ENCODE measurements at regions not wholly inside any gene's neighbourhood (a gene's known extent, or its start where the extent isn't known, plus 50 kb on each side); places are given as distances from the start of the nearest gene placed in this dataset.

- no peak for DNase-seq
Observed at GRCh38 chr4:138851391-138852335, 163.9 kb upstream of the NOCT start.

DNA sequence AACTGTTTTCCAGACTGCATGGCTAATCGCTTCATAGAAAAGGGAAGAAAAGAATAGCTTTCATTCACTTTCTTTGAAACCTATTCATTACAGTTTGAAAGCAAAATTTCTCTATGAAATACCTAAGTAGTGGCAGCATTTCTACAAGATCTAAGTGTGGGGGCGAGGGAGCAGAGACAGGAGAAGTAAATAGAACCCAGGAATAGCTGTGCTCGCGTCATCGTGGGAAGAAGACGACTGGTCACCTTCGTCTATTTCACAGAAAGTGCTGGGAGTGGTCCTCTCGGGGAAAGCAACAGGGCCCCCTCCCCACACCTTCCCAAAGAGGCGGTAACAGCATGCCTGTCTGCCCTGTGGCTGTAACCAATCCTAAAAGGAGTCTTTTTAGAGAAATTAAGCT is 169.9 kb upstream of the NOCT start:
- no peak for DNase-seq

GRCh38 chr4:138845054-138845453 is 170.5 kb upstream of the NOCT start:
- DNase-seq, result no peak

GRCh38 chr4:138843616-138844015 is 172.0 kb upstream of the NOCT start:
- DNase-seq, result no peak

GRCh38 chr4:138841343-138841742 is 174.2 kb upstream of the NOCT start:
- no peak for DNase-seq

DNA sequence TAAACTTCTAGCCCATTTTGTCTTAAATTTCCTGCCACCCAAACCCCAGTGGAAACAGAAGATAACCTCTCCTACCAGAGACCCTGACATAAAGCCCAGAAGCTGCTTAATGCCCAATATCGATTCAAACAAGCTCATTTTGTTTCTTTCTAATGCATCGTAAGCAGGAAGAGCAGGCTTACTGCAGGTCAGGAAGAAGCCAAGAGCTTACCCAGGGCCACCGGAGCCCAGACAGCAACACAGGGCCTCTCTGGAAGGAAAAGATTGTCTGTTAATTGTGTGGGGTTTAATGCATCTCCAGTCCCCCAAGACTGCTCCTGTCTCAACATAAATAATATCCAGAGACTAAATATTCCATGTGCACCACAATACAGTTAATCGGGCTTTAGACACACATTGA is 177.3 kb upstream of the NOCT start:
- no peak for DNase-seq

DNA sequence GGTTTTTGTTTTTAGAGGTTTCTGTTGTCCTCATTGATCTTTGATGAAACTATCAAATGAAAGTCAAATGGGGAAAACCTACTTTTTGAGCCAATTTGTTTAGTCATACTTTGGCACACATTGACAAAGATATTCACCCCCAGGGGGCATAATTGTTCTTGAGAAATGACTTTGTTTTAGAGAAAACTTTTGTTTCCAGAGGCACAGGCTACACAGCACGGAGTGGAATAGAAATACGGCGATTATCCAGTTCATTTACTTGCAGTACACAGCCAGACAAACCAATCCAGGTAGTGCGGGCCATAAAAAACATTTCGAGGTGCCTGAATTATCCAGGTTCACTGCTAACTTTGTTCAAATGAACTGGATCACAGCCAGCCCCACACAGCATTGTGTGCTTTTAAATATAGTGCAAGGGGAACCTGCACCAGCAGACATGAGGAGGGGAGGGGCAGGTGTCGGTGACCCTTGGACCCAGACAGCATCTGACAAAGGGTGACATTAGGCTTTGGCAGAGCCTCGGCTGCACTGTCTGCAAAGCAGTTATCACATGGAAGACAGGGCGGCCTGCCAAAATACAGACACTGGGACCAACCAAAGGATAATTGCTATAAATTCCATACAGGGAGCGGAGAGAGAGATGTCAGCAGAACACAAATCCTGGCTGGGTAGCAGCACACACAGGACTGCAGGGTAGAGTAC is 179.6 kb upstream of the NOCT start:
- no peak for DNase-seq

- DNase-seq, result no peak
Observed at GRCh38 chr4:138833974-138834373, 181.6 kb upstream of the NOCT start.

- no peak for DNase-seq
Observed at GRCh38 chr4:138832563-138832962, 183.0 kb upstream of the NOCT start.

DNA sequence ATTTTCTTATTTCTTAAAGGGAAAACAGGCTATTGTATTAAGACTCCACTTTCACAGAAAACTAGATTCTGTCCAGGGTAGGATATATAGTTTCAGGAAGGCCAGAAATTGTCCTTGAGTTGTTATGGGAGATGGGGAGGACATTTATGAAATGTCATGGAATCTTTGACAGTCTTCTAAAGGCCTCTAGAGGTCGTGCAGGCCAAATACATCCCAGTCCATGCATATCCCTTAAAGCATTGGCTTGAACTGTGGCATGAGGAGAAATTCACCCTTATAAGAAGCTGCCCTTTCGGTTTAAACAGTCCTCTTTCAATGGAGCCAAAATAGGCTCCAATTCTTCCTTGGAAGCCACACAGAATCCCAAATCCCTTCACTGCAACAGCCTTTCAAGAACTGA is 183.6 kb upstream of the NOCT start:
- no peak for DNase-seq

DNA sequence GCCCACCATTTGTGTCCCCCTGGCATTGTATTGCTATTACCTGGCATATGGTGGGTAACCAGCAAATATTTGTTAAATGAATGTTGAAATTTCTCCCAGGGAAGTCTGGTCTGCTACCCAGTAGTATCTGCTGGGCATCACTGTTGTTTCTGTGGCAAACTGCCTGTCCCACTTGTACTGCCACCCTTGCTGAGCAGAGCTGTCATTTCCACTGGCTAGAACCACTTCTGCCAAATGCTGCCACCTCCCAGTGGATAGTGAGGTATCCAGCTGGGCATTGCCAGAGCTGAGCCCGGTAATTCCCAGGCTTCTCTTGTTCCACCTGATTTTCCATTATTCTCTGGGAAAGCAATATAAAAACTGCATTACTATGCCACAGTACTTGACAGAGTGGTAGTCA is 186.7 kb upstream of the NOCT start:
- DNase-seq, result no peak

DNA sequence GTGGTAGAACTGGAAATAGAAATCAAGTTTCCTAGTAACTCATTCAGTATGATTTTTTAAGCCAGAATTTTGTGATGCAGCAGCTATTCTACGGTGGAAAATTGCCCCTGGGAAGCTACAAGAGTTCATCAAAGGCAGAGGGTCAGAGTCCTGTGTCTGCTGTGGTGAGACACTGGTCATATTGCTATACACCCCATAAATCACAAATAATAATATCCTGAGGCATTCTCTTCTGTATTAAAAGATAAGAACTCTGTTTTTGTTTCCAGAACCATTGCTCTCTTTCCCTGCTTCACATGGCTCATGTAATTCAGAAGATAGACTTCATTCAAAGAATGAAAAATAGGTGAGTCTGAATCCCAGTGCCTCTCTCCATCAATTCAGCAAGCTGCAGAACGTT is 188.8 kb upstream of the NOCT start:
- DNase-seq, result no peak

DNA sequence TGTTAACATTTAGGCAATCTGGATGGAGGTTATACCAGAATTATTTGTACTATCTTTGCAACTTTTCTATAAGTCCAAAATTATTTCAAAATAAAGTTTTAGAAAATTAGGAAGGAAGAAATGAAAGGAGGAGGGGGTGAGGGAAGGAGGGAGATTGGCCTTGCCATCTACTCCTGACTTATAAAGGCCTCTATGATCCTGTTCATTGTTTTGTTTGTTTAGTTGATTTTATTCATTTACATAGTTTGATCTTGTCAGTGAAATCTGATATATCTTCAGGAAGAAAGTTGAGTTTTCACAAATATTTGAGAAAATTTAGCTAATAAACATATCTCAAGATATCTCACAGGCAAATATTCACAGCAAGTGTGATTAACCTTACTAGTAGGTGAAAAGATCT is 189.3 kb upstream of the NOCT start:
- no peak for DNase-seq

DNA sequence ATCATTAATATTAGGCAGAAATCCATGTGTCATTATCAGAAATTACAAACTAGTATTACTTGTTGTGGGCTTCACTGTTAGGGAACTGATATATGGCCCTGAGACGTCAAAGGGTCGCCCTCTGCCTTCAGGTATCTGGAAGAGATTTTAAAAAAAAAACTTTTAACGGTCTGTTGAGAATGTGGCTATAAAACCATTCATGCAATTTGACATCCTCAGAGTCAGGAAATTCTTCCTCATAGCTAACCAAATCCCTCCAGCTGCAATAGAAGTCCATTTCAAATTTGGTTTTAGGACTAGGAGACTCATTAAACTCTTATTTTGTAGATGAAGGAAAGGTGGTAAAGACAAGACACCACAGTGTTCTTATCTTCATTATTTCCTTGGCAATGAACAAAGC is 194.2 kb upstream of the NOCT start:
- DNase-seq, result no peak

GRCh38 chr4:138816875-138817274 is 198.7 kb upstream of the NOCT start:
- no peak for DNase-seq

- no peak for DNase-seq
Observed at GRCh38 chr4:138815811-138816210, 199.8 kb upstream of the NOCT start.

- DNase-seq, result no peak
Observed at GRCh38 chr4:138805736-138806135, 209.8 kb upstream of the NOCT start.

DNA sequence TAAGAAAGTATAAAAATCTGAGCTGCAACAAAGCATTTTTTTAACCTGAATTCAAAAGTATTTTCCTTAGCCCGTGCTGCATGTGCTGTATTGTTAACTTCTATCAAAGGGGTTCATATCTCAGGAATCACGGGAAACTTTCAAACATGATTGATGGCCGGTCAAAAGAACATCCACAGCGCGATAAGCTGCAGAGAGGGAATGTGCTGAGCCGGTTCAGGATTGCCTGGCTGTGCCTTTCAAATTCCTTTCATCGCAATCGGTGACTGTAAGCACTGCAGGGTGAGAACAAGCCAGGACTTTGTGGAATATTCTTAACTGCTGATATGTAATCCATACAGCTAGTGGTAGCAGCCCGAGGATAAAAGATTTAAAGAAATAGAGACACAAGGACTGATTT is 210.9 kb upstream of the NOCT start:
- DNase-seq, result no peak

- no peak for DNase-seq
Observed at GRCh38 chr4:138803051-138803450, 212.5 kb upstream of the NOCT start.

- no peak for DNase-seq
Observed at GRCh38 chr4:138802499-138802898, 213.1 kb upstream of the NOCT start.

GRCh38 chr4:138800421-138800820 is 215.2 kb upstream of the NOCT start:
- DNase-seq, result no peak

- no peak for DNase-seq
Observed at GRCh38 chr4:138798404-138798803, 217.2 kb upstream of the NOCT start.

DNA sequence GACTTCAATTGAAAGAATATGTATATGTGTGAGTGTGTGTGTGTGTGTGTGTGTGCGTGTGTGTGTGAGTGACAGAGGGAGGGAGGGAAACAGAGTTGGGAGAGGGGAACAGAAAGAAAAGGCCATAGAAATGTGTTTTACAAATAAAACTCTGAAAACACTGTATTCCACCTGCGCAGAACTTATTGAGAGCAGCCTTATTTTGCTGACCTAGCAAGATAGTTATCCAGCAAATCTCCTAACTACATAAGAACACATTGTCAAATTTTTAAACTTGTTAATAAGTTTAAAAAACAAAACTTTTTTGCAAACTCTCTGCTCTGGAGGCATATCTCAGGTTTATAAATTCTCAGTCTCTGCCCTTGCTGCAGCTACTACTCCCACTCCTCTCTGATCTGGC is 217.9 kb upstream of the NOCT start:
- DNase-seq, result no peak

GRCh38 chr4:138796761-138797160 is 218.8 kb upstream of the NOCT start:
- DNase-seq, result no peak

Data from NCI-H1048 (cell line).